K562 (cell line): ENCODE measurements at regions not wholly inside any gene's neighbourhood (a gene's known extent, or its start where the extent isn't known, plus 50 kb on each side); places are given as distances from the start of the nearest gene placed in this dataset.

ENCODE experiments used
- BDP1 ChIP-seq: IDR thresholded peaks from 3 replicates; pipeline ENCODE4 v1.6.1; 2011; ENCODE audit not compliant: insufficient read length, insufficient read depth
- CBFB ChIP-seq: sonication (generic); formaldehyde crosslinking; IDR thresholded peaks from 2 replicates; pipeline ENCODE4 v1.4.0; 2020; ENCODE audit warnings: mild to moderate bottlenecking, missing genetic modification reagents
- ELF4 ChIP-seq: fragments of 450-650 bp; formaldehyde crosslinking; IDR thresholded peaks from 2 replicates; pipeline ENCODE4 v1.4.0; 2022; ENCODE audit warnings: missing genetic modification characterization
- EZH2 ChIP-seq: IDR thresholded peaks from 2 replicates; pipeline ENCODE4 v1.6.1; 2012; ENCODE audit warnings: low read depth, mild to moderate bottlenecking, inconsistent platforms, low read length, borderline replicate concordance
- HCFC1 ChIP-seq: IDR thresholded peaks from 2 replicates; pipeline ENCODE4 v1.6.1; 2012; ENCODE audit warnings: low read depth, low read length, improper control_type of control experiment
- IRF2 ChIP-seq: sonication (generic); formaldehyde crosslinking; IDR thresholded peaks from 2 replicates; pipeline ENCODE4 v1.8.1; 2022; ENCODE audit warnings: mild to moderate bottlenecking, missing genetic modification reagents
- POLR2A ChIP-seq: fragments of 450-650 bp; conservative IDR thresholded peaks from 2 replicates; pipeline ENCODE4 v1.6.1; 2016
- SMARCE1 ChIP-seq: fragments of 450-650 bp; IDR thresholded peaks from 2 replicates; pipeline ENCODE4 v1.7.1; 2016; ENCODE audit warnings: mild to moderate bottlenecking
- TCF3 ChIP-seq: sonication (generic); formaldehyde crosslinking; IDR thresholded peaks from 2 replicates; pipeline ENCODE4 v1.4.0; 2020; ENCODE audit warnings: mild to moderate bottlenecking, missing genetic modification reagents
- ZNF197 ChIP-seq: fragments of 200-800 bp; sonication (Bioruptor generic); IDR thresholded peaks from 2 replicates; pipeline ENCODE4 v1.6.1; 2016; ENCODE audit warnings: low read depth, missing genetic modification characterization, missing compliant biosample characterization
- ZZZ3 ChIP-seq: fragments of 450-650 bp; IDR thresholded peaks from 2 replicates; pipeline ENCODE4 v1.6.1; 2016; ENCODE audit warnings: antibody characterized with exemption, mild to moderate bottlenecking, moderate library complexity
- TF ChIP-seq, protein P1 (sequence below): conservative IDR thresholded peaks from 2 replicates; pipeline ENCODE4 v1.6.1; 2011; ENCODE audit warnings: low read depth, mild to moderate bottlenecking, low read length; ENCODE audit not compliant: control insufficient read depth

DNA sequence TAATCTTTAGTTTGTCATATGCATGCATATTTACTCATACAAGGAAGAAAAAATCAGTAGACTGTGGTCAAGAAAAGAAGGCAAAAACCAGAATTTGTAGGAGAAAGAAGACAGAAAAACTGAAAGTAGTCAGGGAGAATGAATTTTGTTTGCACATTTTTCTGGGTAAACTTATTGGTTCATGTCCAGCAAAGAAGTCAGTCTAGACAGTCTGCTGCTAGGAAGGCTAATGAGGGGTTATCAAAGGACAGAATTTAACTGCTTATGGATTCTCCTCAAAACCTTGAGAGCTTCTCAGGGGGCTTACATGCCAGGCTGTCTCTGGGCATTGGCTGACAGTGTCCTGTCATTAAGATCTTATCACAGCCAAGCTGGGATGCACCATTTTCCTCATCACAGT lies 293.9 kb downstream of the RPAP3 start:
- TF ChIP-seq POLR2A = no peak
- TF ChIP-seq ZZZ3 = no peak
- no peak for TF ChIP-seq TCF3
- TF ChIP-seq SMARCE1 = no peak
- no peak for TF ChIP-seq ZNF197 (CRISPR knock-in tag)
- TF ChIP-seq, protein P1, sequence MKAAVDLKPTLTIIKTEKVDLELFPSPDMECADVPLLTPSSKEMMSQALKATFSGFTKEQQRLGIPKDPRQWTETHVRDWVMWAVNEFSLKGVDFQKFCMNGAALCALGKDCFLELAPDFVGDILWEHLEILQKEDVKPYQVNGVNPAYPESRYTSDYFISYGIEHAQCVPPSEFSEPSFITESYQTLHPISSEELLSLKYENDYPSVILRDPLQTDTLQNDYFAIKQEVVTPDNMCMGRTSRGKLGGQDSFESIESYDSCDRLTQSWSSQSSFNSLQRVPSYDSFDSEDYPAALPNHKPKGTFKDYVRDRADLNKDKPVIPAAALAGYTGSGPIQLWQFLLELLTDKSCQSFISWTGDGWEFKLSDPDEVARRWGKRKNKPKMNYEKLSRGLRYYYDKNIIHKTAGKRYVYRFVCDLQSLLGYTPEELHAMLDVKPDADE = no peak
- no peak for TF ChIP-seq BDP1
- no peak for TF ChIP-seq CBFB (CRISPR knock-in tag)
- TF ChIP-seq HCFC1 = no peak
- no peak for TF ChIP-seq EZH2
- no peak for TF ChIP-seq IRF2 (CRISPR knock-in tag)
- TF ChIP-seq ELF4 (CRISPR knock-in tag) = no peak
